HG02588 (cell line): ENCODE measurements at regions not wholly inside any gene's neighbourhood (a gene's known extent, or its start where the extent isn't known, plus 50 kb on each side); places are given as distances from the start of the nearest gene placed in this dataset.
A peak's percentile ranks its signal among the peaks of the same experiment; 100 is the strongest.
"Not testable (repeated sequence)": the region's sequence is repeated elsewhere in the genome, so short reads cannot be mapped to it uniquely, and the experiment has no call there.

Experiments
- ATAC-seq: cut with Tn5 transposase; IDR thresholded peaks from one replicate; pipeline ENCODE4 v1.9.1; 2021; ENCODE audit warnings: mild to moderate bottlenecking, moderate library complexity; ENCODE audit not compliant: unreplicated experiment

GRCh38 chr7:119046068-119046467, 821.6 kb downstream of the ANKRD7 start:
- no peak for ATAC-seq

- no peak for ATAC-seq
These were observed 841.5 kb downstream of the ANKRD7 start for GRCh38 chr7:119065966-119066365.

GRCh38 chr7:119086026-119086425, 861.5 kb downstream of the ANKRD7 start:
- ATAC-seq, result no peak

GRCh38 chr7:119090851-119091250, 866.3 kb downstream of the ANKRD7 start:
- ATAC-seq, result no peak

GRCh38 chr7:119096683-119097082, 872.2 kb downstream of the ANKRD7 start:
- no peak for ATAC-seq

GRCh38 chr7:119100611-119101258, 876.2 kb downstream of the ANKRD7 start:
- not testable (repeated sequence) for ATAC-seq

- no peak for ATAC-seq
These were observed 877.8 kb downstream of the ANKRD7 start for GRCh38 chr7:119102291-119102690.

- ATAC-seq, result no peak
These were observed 880.9 kb downstream of the ANKRD7 start for GRCh38 chr7:119105381-119105780.

GRCh38 chr7:119123326-119123725, 898.8 kb downstream of the ANKRD7 start:
- ATAC-seq, result no peak

GRCh38 chr7:119127706-119128105, 903.2 kb downstream of the ANKRD7 start:
- no peak for ATAC-seq

- ATAC-seq, result no peak
These were observed 907.9 kb downstream of the ANKRD7 start for GRCh38 chr7:119132436-119132835.

GRCh38 chr7:119167431-119167830, 942.9 kb downstream of the ANKRD7 start:
- no peak for ATAC-seq

- no peak for ATAC-seq
These were observed 947.5 kb downstream of the ANKRD7 start for GRCh38 chr7:119172043-119172442.

GRCh38 chr7:119175911-119176627, 951.6 kb downstream of the ANKRD7 start:
- ATAC-seq, result peak; percentile 71

GRCh38 chr7:119177863-119178262, 953.4 kb downstream of the ANKRD7 start:
- ATAC-seq, result no peak

GRCh38 chr7:119184124-119184788, 959.8 kb downstream of the ANKRD7 start:
- ATAC-seq, result no peak

GRCh38 chr7:119196183-119196582, 971.7 kb downstream of the ANKRD7 start:
- ATAC-seq, result no peak

- no peak for ATAC-seq
These were observed 972.8 kb downstream of the ANKRD7 start for GRCh38 chr7:119197172-119197876.

GRCh38 chr7:119197877-119198527, 973.5 kb downstream of the ANKRD7 start:
- peak; percentile 93 for ATAC-seq

- no peak for ATAC-seq
These were observed 995.2 kb downstream of the ANKRD7 start for GRCh38 chr7:119219663-119220062.

GRCh38 chr7:119223930-119224329, 999.4 kb downstream of the ANKRD7 start:
- ATAC-seq, result no peak
